A549 (cell line): ENCODE measurements at regions not wholly inside any gene's neighbourhood (a gene's known extent, or its start where the extent isn't known, plus 50 kb on each side); places are given as distances from the start of the nearest gene placed in this dataset.

Source experiments
- ATAC-seq, 2 experiments: fragments of 200-7000 bp in 1 of 2; fragments of >200 bp in 1 of 2; cut with Nextera tagmentation in 1 of 2; cut with Tn5 transposase in 1 of 2; 3 replicates each; pipeline versions ENCODE4 v1.8.0 to v1.9.1; 2018 to 2020; ENCODE audit warnings: mild to moderate bottlenecking in 1 of 2, moderate library complexity in 1 of 2
- CTCF ChIA-PET: fragments of 300-600 bp; sonication (Branson Sonifier 250); formaldehyde crosslinking; extraction: SDS; loops from one replicate; lab custom pipeline; 2021; ENCODE audit warnings: antibody characterized with exemption, inconsistent platforms; lab: Yijun Ruan, JAX
- POLR2A ChIA-PET: fragments of 350-600 bp; formaldehyde crosslinking; extraction: SDS; loops from one replicate; lab custom pipeline; 2021; ENCODE audit warnings: antibody characterized with exemption, inconsistent platforms; lab: Yijun Ruan, JAX
- DNase-seq, 2 experiments: peaks; one replicate each; pipeline versions ENCODE4 v3.0.0 to v3.0.0-alpha.2; 2011 to 2016; ENCODE audit warnings: low read depth in 1 of 2, low spot score in 1 of 2
- FAIRE-seq: peaks from 2 replicates; lab custom pipeline; 2011; peaks lifted over from hg19 to GRCh38; lab: Jason Lieb, UNC
- H3K27ac ChIP-seq, 2 experiments: fragments of >200 bp; sonication (Bioruptor Twin); formaldehyde crosslinking; 3 replicates each; pipeline ENCODE4 v1.5.1; 2016 to 2017
- H3K4me1 ChIP-seq: fragments of >200 bp; sonication (Bioruptor Twin); formaldehyde crosslinking; 3 replicates; pipeline ENCODE4 v1.6.1; 2016
- H3K4me2 ChIP-seq: fragments of >200 bp; sonication (Bioruptor Twin); formaldehyde crosslinking; 3 replicates; pipeline ENCODE4 v1.6.1; 2016
- H3K4me3 ChIP-seq: fragments of >200 bp; sonication (Bioruptor Twin); formaldehyde crosslinking; 3 replicates; pipeline ENCODE4 v1.5.1; 2016
- H3K9me3 ChIP-seq: fragments of >200 bp; sonication (Bioruptor Twin); formaldehyde crosslinking; 3 replicates; pipeline ENCODE4 v1.6.1; 2016
- BCL3 ChIP-seq: fragments of >200 bp; sonication (Bioruptor Twin); formaldehyde crosslinking; IDR thresholded peaks from 3 replicates; pipeline ENCODE4 v1.6.1; 2016
- BHLHE40 ChIP-seq: IDR thresholded peaks from 2 replicates; pipeline ENCODE4 v1.6.1; 2012; ENCODE audit warnings: low read depth, low read length, inconsistent platforms
- CBX2 ChIP-seq: fragments of 200-600 bp; sonication (generic); IDR thresholded peaks from 2 replicates; pipeline ENCODE4 v1.6.1; 2016; ENCODE audit warnings: low read depth, mild to moderate bottlenecking, borderline replicate concordance
- CEBPB ChIP-seq, 2 experiments: fragments of >200 bp in 1 of 2; sonication (Bioruptor Twin) in 1 of 2; formaldehyde crosslinking in 1 of 2; IDR thresholded peaks; 2 replicates each; pipeline ENCODE4 v1.6.1; 2012 to 2016
- CTCF ChIP-seq: fragments of >200 bp; sonication (Bioruptor Twin); formaldehyde crosslinking; IDR thresholded peaks from 3 replicates; pipeline ENCODE4 v1.5.1; 2016
- E2F6 ChIP-seq: IDR thresholded peaks from 2 replicates; pipeline ENCODE4 v1.6.1; 2012; ENCODE audit warnings: low read depth, borderline replicate concordance
- EHF ChIP-seq: fragments of 250-450 bp; sonication (Bioruptor Pico); IDR thresholded peaks from 2 replicates; pipeline ENCODE4 v1.5.0; 2020; ENCODE audit warnings: mild to moderate bottlenecking
- FOSL2 ChIP-seq, 2 experiments: fragments of 450-650 bp in 1 of 2; fragments of >200 bp in 1 of 2; sonication (Bioruptor Twin) in 1 of 2; formaldehyde crosslinking; IDR thresholded peaks; 2 replicates each; pipeline versions ENCODE4 v1.5.0 to v1.6.1; 2016 to 2020; ENCODE audit warnings: mild to moderate bottlenecking in 1 of 2, moderate library complexity in 1 of 2
- GATA3 ChIP-seq: IDR thresholded peaks from 2 replicates; pipeline ENCODE4 v1.6.1; 2012; ENCODE audit warnings: borderline replicate concordance
- HEYL ChIP-seq: fragments of 250-450 bp; sonication (Bioruptor Pico); IDR thresholded peaks from 2 replicates; pipeline ENCODE4 v1.8.0; 2021; ENCODE audit warnings: mild to moderate bottlenecking, moderate library complexity
- HOXB5 ChIP-seq: fragments of 250-450 bp; sonication (Bioruptor Pico); IDR thresholded peaks from 2 replicates; pipeline ENCODE4 v1.5.0; 2020; ENCODE audit warnings: mild to moderate bottlenecking, moderate library complexity
- JUNB ChIP-seq: fragments of >200 bp; sonication (Bioruptor Twin); formaldehyde crosslinking; IDR thresholded peaks from 2 replicates; pipeline ENCODE4 v1.6.1; 2016
- KDM1A ChIP-seq: fragments of 200-600 bp; sonication (generic); IDR thresholded peaks from 2 replicates; pipeline ENCODE4 v1.6.1; 2016; ENCODE audit warnings: low read depth, mild to moderate bottlenecking
- MAFK ChIP-seq: fragments of 450-650 bp; IDR thresholded peaks from 2 replicates; pipeline ENCODE4 v1.6.1; 2014; ENCODE audit not compliant: partially characterized antibody
- MAX ChIP-seq: IDR thresholded peaks from 2 replicates; pipeline ENCODE4 v1.6.1; 2012
- MAZ ChIP-seq: fragments of 150-350 bp; IDR thresholded peaks from 2 replicates; pipeline ENCODE4 v1.6.1; 2014; ENCODE audit warnings: antibody characterized with exemption, low read depth, low read length, borderline replicate concordance
- MYC ChIP-seq: IDR thresholded peaks from 2 replicates; pipeline ENCODE4 v1.6.1; 2012; ENCODE audit warnings: mild to moderate bottlenecking, inconsistent platforms, low read length, improper control_type of control experiment, borderline replicate concordance
- NFE2L2 ChIP-seq: fragments of 150-350 bp; conservative IDR thresholded peaks from 2 replicates; pipeline ENCODE4 v1.6.1; 2014; ENCODE audit warnings: low read length
- NPAS2 ChIP-seq: fragments of 250-450 bp; sonication (Bioruptor Pico); IDR thresholded peaks from 2 replicates; pipeline ENCODE4 v1.8.0; 2022; ENCODE audit warnings: mild to moderate bottlenecking, moderate library complexity, borderline replicate concordance
- PHF8 ChIP-seq: fragments of 200-600 bp; sonication (generic); IDR thresholded peaks from 2 replicates; pipeline ENCODE4 v1.6.1; 2016; ENCODE audit warnings: low read depth, mild to moderate bottlenecking, antibody characterized with exemption, moderate library complexity, borderline replicate concordance
- RAD21 ChIP-seq, 2 experiments: fragments of >200 bp in 1 of 2; sonication (Bioruptor Twin) in 1 of 2; formaldehyde crosslinking in 1 of 2; IDR thresholded peaks in 1 of 2; conservative IDR thresholded peaks in 1 of 2; 2 replicates in 1 of 2; 3 replicates in 1 of 2; pipeline ENCODE4 v1.6.1; 2012 to 2018; ENCODE audit warnings: inconsistent platforms in 1 of 2
- RCOR1 ChIP-seq: fragments of 150-350 bp; IDR thresholded peaks from 2 replicates; pipeline ENCODE4 v1.6.1; 2014; ENCODE audit warnings: antibody characterized with exemption, low read length, low read depth
- REST ChIP-seq: fragments of 200-600 bp; sonication (generic); IDR thresholded peaks from 2 replicates; pipeline ENCODE4 v1.6.1; 2016; ENCODE audit warnings: antibody characterized with exemption, mild to moderate bottlenecking, moderate library complexity
- RFX5 ChIP-seq: fragments of 450-650 bp; IDR thresholded peaks from 2 replicates; pipeline ENCODE4 v1.7.1; 2014; ENCODE audit warnings: antibody characterized with exemption, mild to moderate bottlenecking, moderate library complexity
- ZC3H11A ChIP-seq: fragments of 450-650 bp; IDR thresholded peaks from 2 replicates; pipeline ENCODE4 v1.6.1; 2014; ENCODE audit warnings: antibody characterized with exemption, mild to moderate bottlenecking
- ZFP36 ChIP-seq: fragments of 450-650 bp; IDR thresholded peaks from 2 replicates; pipeline ENCODE4 v1.6.1; 2014; ENCODE audit warnings: borderline replicate concordance; ENCODE audit not compliant: partially characterized antibody
- ZNF302 ChIP-seq: fragments of 250-450 bp; sonication (Bioruptor Pico); IDR thresholded peaks from 2 replicates; pipeline ENCODE4 v1.9.0; 2021; ENCODE audit warnings: inconsistent platforms, mild to moderate bottlenecking, moderate library complexity
- WGBS: methylation state at CpG from one replicate; pipeline ENCODE4 v1.1.6; 2017; ENCODE audit errors: missing lambda C conversion rate; 5-methylcytosine and 5-hydroxymethylcytosine counted together

- no peak overlapping the region for H3K4me3 ChIP-seq
- H3K4me1 ChIP-seq, result no peaks in the 10 kb centered on the region
- TF ChIP-seq GATA3, result no peak
- no peak for TF ChIP-seq MAX
- no peak for TF ChIP-seq RCOR1
- no peak for TF ChIP-seq BCL3
- TF ChIP-seq PHF8, result no peak
- no peak for TF ChIP-seq KDM1A
- TF ChIP-seq REST, result no peak
- no peak for TF ChIP-seq HEYL (CRISPR knock-in tag)
- TF ChIP-seq CBX2, result no peak
- no peak for TF ChIP-seq BHLHE40
- no peak for TF ChIP-seq EHF (CRISPR knock-in tag)
- no peak for TF ChIP-seq RFX5
- no peak for TF ChIP-seq ZC3H11A
- POLR2A ChIA-PET, result no interaction called here
- H3K4me2 ChIP-seq, result no peak overlapping the region
- FAIRE-seq, result no peak
- H3K9me3 ChIP-seq, result peaks cover 10% of the 10 kb centered on the region; the same call in 2 of the 3 replicates
- no peak for DNase-seq
- CTCF ChIA-PET, result interaction anchor here (0.5 kb wide), 1 partner anchor 54 kb away, joined by 3 read pairs; no protein-coding TSS in a partner anchor
- no peak overlapping the region for H3K27ac ChIP-seq
- WGBS, result 30% methylated on average over 1 of the region's 1 CpG
- ATAC-seq, result no peak
These were observed 1065.1 kb upstream of the WWC1 start for GRCh38 chr5:167226386-167226785.

GRCh38 chr5:167228134-167228533, 1063.3 kb upstream of the WWC1 start:
- no peak overlapping the region for H3K4me3 ChIP-seq
- WGBS, result 25% methylated on average over 3 of the region's 3 CpGs
- H3K9me3 ChIP-seq, result peaks cover 10% of the 10 kb centered on the region; the same call in 2 of the 3 replicates
- DNase-seq (no peak), ATAC-seq (no peak)
- no peak for TF ChIP-seq ZC3H11A
- TF ChIP-seq JUNB, result no peak
- no peak for TF ChIP-seq E2F6
- no peak for TF ChIP-seq RAD21 (conservative IDR thresholded peaks at IDR 0.05 in 1 of 2, IDR thresholded peaks at IDR 0.05 in 1 of 2)
- TF ChIP-seq MAX, result no peak
- TF ChIP-seq CTCF, result no peak
- no peak for TF ChIP-seq NFE2L2
- TF ChIP-seq RCOR1, result no peak
- no peak for TF ChIP-seq BCL3
- no peak for TF ChIP-seq HEYL (CRISPR knock-in tag)
- TF ChIP-seq NPAS2 (CRISPR knock-in tag), result no peak
- TF ChIP-seq ZNF302 (CRISPR knock-in tag), result no peak
- TF ChIP-seq MAFK, result no peak
- TF ChIP-seq MYC, result no peak
- TF ChIP-seq FOSL2 (IDR thresholded peaks at IDR 0.05), result no peak
- TF ChIP-seq FOSL2 (CRISPR knock-in tag; IDR thresholded peaks at IDR 0.05), result no peak
- TF ChIP-seq HOXB5 (CRISPR knock-in tag), result no peak
- no peak for TF ChIP-seq MAZ
- TF ChIP-seq ZFP36, result no peak
- no peak for TF ChIP-seq CEBPB (IDR thresholded peaks at IDR 0.05)
- TF ChIP-seq, all 56 proteins: peak for 0
- Histone ChIP-seq H3K27ac (no peak overlapping the region), H3K4me1 (no peaks in the 10 kb centered on the region), H3K4me2 (no peak overlapping the region)
- ChIA-PET CTCF (no interaction called here), POLR2A (no interaction called here)
- FAIRE-seq, result no peak
